Endothelial cell (in vitro differentiated cells): ENCODE measurements at regions not wholly inside any gene's neighbourhood (a gene's known extent, or its start where the extent isn't known, plus 50 kb on each side); places are given as distances from the start of the nearest gene placed in this dataset.

Source experiments
- DNase-seq: peaks from one replicate; pipeline ENCODE4 v3.0.0; 2021; ENCODE audit warnings: low spot score
- H3K27ac Mint-ChIP-seq: one replicate; pipeline ENCODE4 v1.8.0; 2021; ENCODE audit warnings: mixed read lengths, inconsistent platforms; ENCODE audit not compliant: unreplicated experiment
- H3K27me3 Mint-ChIP-seq: one replicate; pipeline ENCODE4 v1.8.0; 2021; ENCODE audit warnings: mild to moderate bottlenecking, moderate library complexity, mixed read lengths, inconsistent platforms; ENCODE audit not compliant: unreplicated experiment
- H3K36me3 Mint-ChIP-seq: one replicate; pipeline ENCODE4 v1.8.0; 2021; ENCODE audit warnings: mild to moderate bottlenecking, low read depth, mixed read lengths, inconsistent platforms; ENCODE audit not compliant: unreplicated experiment
- H3K4me1 Mint-ChIP-seq: one replicate; pipeline ENCODE4 v1.8.0; 2021; ENCODE audit warnings: mild to moderate bottlenecking, mixed read lengths, inconsistent platforms; ENCODE audit not compliant: unreplicated experiment
- H3K4me3 Mint-ChIP-seq: one replicate; pipeline ENCODE4 v1.8.0; 2021; ENCODE audit warnings: mild to moderate bottlenecking, mixed read lengths, inconsistent platforms; ENCODE audit not compliant: unreplicated experiment
- H3K9me3 Mint-ChIP-seq: one replicate; pipeline ENCODE4 v1.8.0; 2021; ENCODE audit warnings: mixed read lengths, inconsistent platforms; ENCODE audit not compliant: unreplicated experiment
- TF ChIP-seq, protein P1 (sequence below): fragments of 200-600 bp; sonication (generic); IDR thresholded peaks from one replicate; pipeline ENCODE4 v1.5.0; 2021; ENCODE audit warnings: antibody characterized with exemption; ENCODE audit not compliant: unreplicated experiment

- H3K4me1 Mint-ChIP-seq, result no peaks in the 10 kb centered on the region
- H3K27ac Mint-ChIP-seq, result no peak overlapping the region
- TF ChIP-seq, protein P1, sequence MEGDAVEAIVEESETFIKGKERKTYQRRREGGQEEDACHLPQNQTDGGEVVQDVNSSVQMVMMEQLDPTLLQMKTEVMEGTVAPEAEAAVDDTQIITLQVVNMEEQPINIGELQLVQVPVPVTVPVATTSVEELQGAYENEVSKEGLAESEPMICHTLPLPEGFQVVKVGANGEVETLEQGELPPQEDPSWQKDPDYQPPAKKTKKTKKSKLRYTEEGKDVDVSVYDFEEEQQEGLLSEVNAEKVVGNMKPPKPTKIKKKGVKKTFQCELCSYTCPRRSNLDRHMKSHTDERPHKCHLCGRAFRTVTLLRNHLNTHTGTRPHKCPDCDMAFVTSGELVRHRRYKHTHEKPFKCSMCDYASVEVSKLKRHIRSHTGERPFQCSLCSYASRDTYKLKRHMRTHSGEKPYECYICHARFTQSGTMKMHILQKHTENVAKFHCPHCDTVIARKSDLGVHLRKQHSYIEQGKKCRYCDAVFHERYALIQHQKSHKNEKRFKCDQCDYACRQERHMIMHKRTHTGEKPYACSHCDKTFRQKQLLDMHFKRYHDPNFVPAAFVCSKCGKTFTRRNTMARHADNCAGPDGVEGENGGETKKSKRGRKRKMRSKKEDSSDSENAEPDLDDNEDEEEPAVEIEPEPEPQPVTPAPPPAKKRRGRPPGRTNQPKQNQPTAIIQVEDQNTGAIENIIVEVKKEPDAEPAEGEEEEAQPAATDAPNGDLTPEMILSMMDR, result no peak
These were observed 263.5 kb upstream of the SEMA6A start for GRCh38 chr5:116838011-116838536.

DNA sequence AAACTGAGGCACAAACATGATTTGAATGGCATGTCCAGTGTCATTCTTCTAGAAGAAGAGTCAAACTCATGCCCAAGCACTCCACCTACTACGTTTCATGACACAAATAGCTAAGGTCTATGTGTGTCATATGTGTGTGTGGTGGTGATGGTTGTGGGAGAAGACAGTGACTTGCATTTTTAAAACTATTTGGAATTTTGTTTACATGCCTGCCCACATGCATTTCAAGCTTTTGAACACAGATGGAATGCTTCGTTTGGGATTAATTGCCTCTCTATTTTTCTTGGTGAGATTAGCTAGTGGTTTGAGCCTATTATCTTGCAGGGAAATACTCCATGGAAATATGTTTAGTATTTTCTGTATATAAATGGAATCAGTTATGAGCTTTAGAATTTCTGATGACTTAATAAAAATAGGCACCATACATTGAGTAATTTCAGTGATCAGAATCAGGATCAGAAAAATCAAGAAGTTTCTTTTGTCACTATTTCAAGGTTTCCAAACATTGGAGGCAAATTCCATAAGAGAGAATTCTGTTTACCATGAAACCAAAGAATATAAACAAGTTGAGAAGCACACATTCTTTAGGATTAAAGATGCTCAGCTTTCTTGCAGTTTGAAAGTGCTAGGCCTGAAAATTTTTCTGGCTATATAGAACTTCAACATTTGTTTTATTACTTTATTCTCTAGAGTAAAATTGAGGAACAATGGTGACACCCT, 260.3 kb upstream of the SEMA6A start:
- DNase-seq, result no peak
- TF ChIP-seq, protein P1, result no peak
- H3K4me3 Mint-ChIP-seq, result no peak overlapping the region
- H3K27ac Mint-ChIP-seq, result no peak overlapping the region
- H3K36me3 Mint-ChIP-seq, result no peaks in the 10 kb centered on the region
- H3K27me3 Mint-ChIP-seq, result no peaks in the 10 kb centered on the region
- H3K9me3 Mint-ChIP-seq, result no peaks in the 10 kb centered on the region
- no peaks in the 10 kb centered on the region for H3K4me1 Mint-ChIP-seq

More at GRCh38 chr5:116838011-116838536, 263.5 kb upstream of the SEMA6A start:
- Mint-ChIP-seq H3K36me3 (no peaks in the 10 kb centered on the region), H3K4me3 (no peak overlapping the region), H3K9me3 (no peaks in the 10 kb centered on the region), H3K27me3 (no peaks in the 10 kb centered on the region)
- DNase-seq, result no peak

DNA sequence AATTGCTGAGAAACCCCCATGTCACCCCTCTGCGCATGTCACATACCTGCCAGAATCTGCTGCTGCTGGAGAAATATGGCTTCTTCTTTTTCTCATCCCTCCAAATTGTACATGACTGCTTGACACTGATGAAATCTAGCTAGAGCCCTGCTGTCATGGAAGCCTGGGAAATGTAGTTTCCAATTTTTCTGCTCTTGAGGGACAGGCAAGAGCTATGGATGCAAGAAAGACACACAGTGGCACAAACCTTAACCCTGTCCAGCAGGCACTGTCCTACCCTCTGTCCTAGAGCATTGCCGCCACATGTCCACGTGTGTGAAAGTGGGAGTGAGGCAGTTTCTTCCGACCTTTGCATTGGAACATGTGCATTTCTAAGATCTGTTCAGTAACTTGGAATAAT, 255.5 kb upstream of the SEMA6A start:
- Mint-ChIP-seq H3K27ac (no peak overlapping the region), H3K27me3 (no peaks in the 10 kb centered on the region), H3K4me1 (no peaks in the 10 kb centered on the region), H3K9me3 (no peaks in the 10 kb centered on the region), H3K36me3 (no peaks in the 10 kb centered on the region), H3K4me3 (no peak overlapping the region)
- no peak for DNase-seq
- TF ChIP-seq, protein P1, result no peak

DNA sequence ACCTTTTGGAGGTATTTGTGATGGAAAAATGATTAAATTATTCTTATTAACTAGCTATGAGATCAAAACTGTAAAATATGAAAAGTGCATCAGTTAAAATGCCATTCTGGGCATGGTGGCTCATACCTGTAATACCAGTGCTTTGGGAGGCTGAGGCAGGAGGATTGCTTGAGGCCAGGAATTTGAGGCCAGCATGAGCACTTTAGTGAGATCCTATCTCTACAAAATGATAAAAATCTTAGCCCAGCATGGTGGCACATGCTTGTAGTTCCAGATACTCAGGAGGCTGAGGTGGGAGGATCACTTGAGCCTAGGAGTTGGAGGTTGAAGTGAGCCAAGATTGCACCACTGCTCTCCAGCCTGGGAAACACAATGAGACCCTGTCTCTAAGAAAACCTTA, 252.5 kb upstream of the SEMA6A start:
- Mint-ChIP-seq H3K27ac (no peak overlapping the region), H3K4me1 (peaks cover 4% of the 10 kb centered on the region), H3K36me3 (no peaks in the 10 kb centered on the region), H3K4me3 (no peak overlapping the region), H3K9me3 (no peaks in the 10 kb centered on the region), H3K27me3 (no peaks in the 10 kb centered on the region)
- TF ChIP-seq, protein P1, result no peak
- DNase-seq, result no peak

DNA sequence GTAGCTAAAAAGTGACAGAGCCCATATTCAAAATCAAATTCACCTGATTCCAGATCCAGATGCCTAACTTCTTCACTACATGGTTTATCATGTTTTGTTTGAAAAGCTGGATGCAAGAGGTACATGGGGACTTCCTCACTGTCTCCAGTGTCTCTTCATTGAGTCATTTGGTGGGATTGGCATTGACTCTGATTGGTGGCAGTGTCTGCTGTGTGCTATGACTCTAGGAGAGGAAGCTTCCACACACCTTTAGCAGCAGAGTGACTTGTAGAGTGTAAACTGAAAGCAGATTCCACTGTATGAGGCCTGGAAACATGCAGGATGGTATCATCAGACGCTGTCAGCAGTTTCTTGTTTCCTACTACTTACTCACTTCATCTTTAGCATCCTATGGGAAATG, 250.9 kb upstream of the SEMA6A start:
- Mint-ChIP-seq H3K9me3 (no peaks in the 10 kb centered on the region), H3K27ac (no peak overlapping the region), H3K36me3 (no peaks in the 10 kb centered on the region), H3K27me3 (no peaks in the 10 kb centered on the region), H3K4me3 (no peak overlapping the region), H3K4me1 (peaks cover 10% of the 10 kb centered on the region)
- TF ChIP-seq, protein P1, result no peak
- DNase-seq, result no peak
